ENCODE measurements at regions not wholly inside any gene's neighbourhood (a gene's known extent, or its start where the extent isn't known, plus 50 kb on each side); places are given as distances from the start of the nearest gene placed in this dataset.
"Not testable (repeated sequence)": the region's sequence is repeated elsewhere in the genome, so short reads cannot be mapped to it uniquely, and the experiment has no call there.

DNA sequence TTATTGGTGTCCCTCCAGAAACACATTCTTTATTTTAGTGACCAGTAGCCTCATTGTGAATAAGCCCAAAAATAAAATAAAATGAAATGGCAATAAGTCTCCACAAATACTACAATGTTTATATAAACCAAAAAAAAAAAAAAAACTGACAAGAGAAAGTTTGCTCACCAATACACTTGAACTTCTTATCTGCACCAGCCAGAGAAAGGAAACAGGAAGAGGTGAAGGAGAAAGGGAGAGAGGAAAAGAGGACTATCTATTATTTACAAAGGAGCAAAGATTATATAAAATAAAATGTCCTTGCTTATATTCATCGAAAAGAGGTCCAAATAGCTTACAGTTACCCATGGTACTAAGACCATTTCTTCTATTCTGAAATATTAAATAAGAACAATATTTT is 176.4 kb upstream of the CCNG1 start:
- H3K4me3 ChIP-seq (ENCODE audit: low read depth, low read length), result no peak overlapping the region
- no peak for DNase-seq (ENCODE audit: low read depth)
- TF ChIP-seq, protein P1, sequence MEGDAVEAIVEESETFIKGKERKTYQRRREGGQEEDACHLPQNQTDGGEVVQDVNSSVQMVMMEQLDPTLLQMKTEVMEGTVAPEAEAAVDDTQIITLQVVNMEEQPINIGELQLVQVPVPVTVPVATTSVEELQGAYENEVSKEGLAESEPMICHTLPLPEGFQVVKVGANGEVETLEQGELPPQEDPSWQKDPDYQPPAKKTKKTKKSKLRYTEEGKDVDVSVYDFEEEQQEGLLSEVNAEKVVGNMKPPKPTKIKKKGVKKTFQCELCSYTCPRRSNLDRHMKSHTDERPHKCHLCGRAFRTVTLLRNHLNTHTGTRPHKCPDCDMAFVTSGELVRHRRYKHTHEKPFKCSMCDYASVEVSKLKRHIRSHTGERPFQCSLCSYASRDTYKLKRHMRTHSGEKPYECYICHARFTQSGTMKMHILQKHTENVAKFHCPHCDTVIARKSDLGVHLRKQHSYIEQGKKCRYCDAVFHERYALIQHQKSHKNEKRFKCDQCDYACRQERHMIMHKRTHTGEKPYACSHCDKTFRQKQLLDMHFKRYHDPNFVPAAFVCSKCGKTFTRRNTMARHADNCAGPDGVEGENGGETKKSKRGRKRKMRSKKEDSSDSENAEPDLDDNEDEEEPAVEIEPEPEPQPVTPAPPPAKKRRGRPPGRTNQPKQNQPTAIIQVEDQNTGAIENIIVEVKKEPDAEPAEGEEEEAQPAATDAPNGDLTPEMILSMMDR (IDR thresholded peaks at IDR 0.05; ENCODE audit: low read depth, low read length, missing control alignments), result no peak
- in situ Hi-C loops (cut with HindIII; ENCODE audit: low sequenced_read_pairs), result no loop called here

DNA sequence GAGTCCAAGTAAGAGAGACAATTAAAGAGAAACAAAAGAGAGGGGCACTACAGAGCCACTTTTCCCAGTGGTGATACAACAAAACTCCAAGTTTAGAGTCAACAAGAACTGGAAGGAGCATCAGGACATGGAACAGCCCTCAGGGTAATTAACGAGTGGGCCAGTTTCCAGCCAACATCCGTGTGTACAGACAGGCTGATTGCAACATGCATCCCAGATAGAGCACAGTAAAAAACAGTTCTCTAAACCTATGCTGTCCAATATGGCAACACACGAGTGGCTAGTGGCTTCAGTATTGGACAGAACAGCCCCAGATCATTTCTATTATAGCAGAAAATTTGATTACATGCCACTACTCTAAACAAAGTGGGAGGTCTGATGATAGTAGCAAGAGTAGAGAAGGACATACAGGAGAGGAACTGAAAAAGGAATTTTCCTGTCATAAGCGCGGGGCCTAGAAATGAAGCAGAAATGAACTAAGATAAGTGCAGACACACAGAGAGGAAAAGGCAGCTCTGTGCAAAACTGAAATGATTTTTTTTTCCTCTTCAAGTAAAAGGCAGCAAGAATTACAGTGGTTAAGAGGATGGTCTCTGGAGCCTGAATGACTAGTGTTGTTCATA is 175.6 kb upstream of the CCNG1 start:
- in situ Hi-C loops (cut with HindIII; ENCODE audit: low sequenced_read_pairs), result no loop called here
- TF ChIP-seq, protein P1 (IDR thresholded peaks at IDR 0.05; ENCODE audit: low read depth, low read length, missing control alignments), result no peak
- no peak for DNase-seq (ENCODE audit: low read depth)
- no peak overlapping the region for H3K4me3 ChIP-seq (ENCODE audit: low read depth, low read length)

- H3K4me3 ChIP-seq (ENCODE audit: low read depth, low read length); DNase-seq (ENCODE audit: low read depth); in situ Hi-C loops (cut with HindIII; ENCODE audit: low sequenced_read_pairs): not testable (repeated sequence)
Observed at GRCh38 chr5:163266249-163266648, 171.1 kb upstream of the CCNG1 start.

- in situ Hi-C loops (cut with HindIII; ENCODE audit: low sequenced_read_pairs), result no loop called here
- TF ChIP-seq, protein P1 (IDR thresholded peaks at IDR 0.05; ENCODE audit: low read depth, low read length, missing control alignments), result peak; percentile 50
- no peak overlapping the region for H3K4me3 ChIP-seq (ENCODE audit: low read depth, low read length)
- DNase-seq (ENCODE audit: low read depth), result peak; percentile 22
Observed at GRCh38 chr5:163269624-163270023, 167.8 kb upstream of the CCNG1 start.

GRCh38 chr5:163276466-163276865 is 160.9 kb upstream of the CCNG1 start:
- TF ChIP-seq, protein P1 (IDR thresholded peaks at IDR 0.05; ENCODE audit: low read depth, low read length, missing control alignments), result no peak
- in situ Hi-C loops (cut with HindIII; ENCODE audit: low sequenced_read_pairs), result no loop called here
- no peak overlapping the region for H3K4me3 ChIP-seq (ENCODE audit: low read depth, low read length)
- DNase-seq (ENCODE audit: low read depth), result no peak

GRCh38 chr5:163280897-163281296 is 156.5 kb upstream of the CCNG1 start:
- DNase-seq (ENCODE audit: low read depth); H3K4me3 ChIP-seq (ENCODE audit: low read depth, low read length); in situ Hi-C loops (cut with HindIII; ENCODE audit: low sequenced_read_pairs): not testable (repeated sequence)

DNA sequence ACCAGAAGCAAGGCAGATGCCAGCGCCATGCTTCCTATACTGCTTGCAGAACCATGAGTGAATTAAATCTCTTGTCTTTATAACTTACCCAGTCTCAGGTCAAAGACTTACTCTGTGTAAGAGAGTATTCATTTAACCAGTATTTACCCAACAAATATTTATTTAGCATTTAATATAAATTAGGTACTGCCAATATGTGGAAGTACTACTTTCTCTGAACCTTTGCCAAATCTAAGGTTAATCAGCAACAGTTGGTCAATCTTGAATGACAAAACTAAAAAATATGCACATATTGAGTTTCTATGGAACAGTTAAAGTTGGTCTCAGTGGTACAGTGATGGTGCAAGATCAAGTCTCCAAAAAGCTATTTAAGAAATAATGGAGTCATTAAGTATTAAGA is 155.9 kb upstream of the CCNG1 start:
- H3K4me3 ChIP-seq (ENCODE audit: low read depth, low read length), result no peak overlapping the region
- in situ Hi-C loops (cut with HindIII; ENCODE audit: low sequenced_read_pairs), result no loop called here
- TF ChIP-seq, protein P1 (IDR thresholded peaks at IDR 0.05; ENCODE audit: low read depth, low read length, missing control alignments), result no peak
- no peak for DNase-seq (ENCODE audit: low read depth)

GRCh38 chr5:163293836-163294235 is 143.6 kb upstream of the CCNG1 start:
- DNase-seq (ENCODE audit: low read depth), result no peak
- TF ChIP-seq, protein P1 (IDR thresholded peaks at IDR 0.05; ENCODE audit: low read depth, low read length, missing control alignments), result no peak
- in situ Hi-C loops (cut with HindIII; ENCODE audit: low sequenced_read_pairs), result no loop called here
- no peak overlapping the region for H3K4me3 ChIP-seq (ENCODE audit: low read depth, low read length)
